Islet precursor cell (in vitro differentiated cells): ENCODE measurements at regions not wholly inside any gene's neighbourhood (a gene's known extent, or its start where the extent isn't known, plus 50 kb on each side); places are given as distances from the start of the nearest gene placed in this dataset.
"Not testable (repeated sequence)": the region's sequence is repeated elsewhere in the genome, so short reads cannot be mapped to it uniquely, and the experiment has no call there.

Experiments
- DNase-seq: peaks from one replicate; pipeline ENCODE4 v3.0.0-alpha.2; 2018

- DNase-seq = peak; percentile 66
These were observed 660.3 kb upstream of the PITX2 start for GRCh38 chr4:111283066-111283677.

- DNase-seq = no peak
These were observed 673.6 kb upstream of the PITX2 start for GRCh38 chr4:111296466-111296865.

GRCh38 chr4:111303806-111304205, 680.9 kb upstream of the PITX2 start:
- no peak for DNase-seq

GRCh38 chr4:111323496-111323895, 700.6 kb upstream of the PITX2 start:
- no peak for DNase-seq

- DNase-seq = no peak
These were observed 701.0 kb upstream of the PITX2 start for GRCh38 chr4:111323916-111324315.

- DNase-seq = no peak
These were observed 703.6 kb upstream of the PITX2 start for GRCh38 chr4:111326450-111326849.

GRCh38 chr4:111330786-111331185, 707.9 kb upstream of the PITX2 start:
- no peak for DNase-seq

GRCh38 chr4:111334361-111334760, 711.5 kb upstream of the PITX2 start:
- no peak for DNase-seq

GRCh38 chr4:111337186-111337876, 714.5 kb upstream of the PITX2 start:
- DNase-seq = not testable (repeated sequence)

- DNase-seq = no peak
These were observed 736.7 kb upstream of the PITX2 start for GRCh38 chr4:111359602-111360001.

GRCh38 chr4:111360906-111361305, 738.0 kb upstream of the PITX2 start:
- DNase-seq = no peak

- DNase-seq = no peak
These were observed 740.1 kb upstream of the PITX2 start for GRCh38 chr4:111362941-111363361.

- DNase-seq = not testable (repeated sequence)
These were observed 755.0 kb upstream of the PITX2 start for GRCh38 chr4:111377880-111378279.

- no peak for DNase-seq
These were observed 756.7 kb upstream of the FAM241A start for GRCh38 chr4:111388561-111388960.

GRCh38 chr4:111391829-111392228, 753.4 kb upstream of the FAM241A start:
- DNase-seq = no peak

- DNase-seq = no peak
These were observed 751.5 kb upstream of the FAM241A start for GRCh38 chr4:111393781-111394180.

GRCh38 chr4:111398906-111399330, 746.3 kb upstream of the FAM241A start:
- DNase-seq = no peak

- no peak for DNase-seq
These were observed 745.6 kb upstream of the FAM241A start for GRCh38 chr4:111399623-111400022.

GRCh38 chr4:111400741-111401140, 744.5 kb upstream of the FAM241A start:
- DNase-seq = no peak

GRCh38 chr4:111404673-111405072, 740.6 kb upstream of the FAM241A start:
- no peak for DNase-seq

- no peak for DNase-seq
These were observed 739.3 kb upstream of the FAM241A start for GRCh38 chr4:111405989-111406388.

- DNase-seq = no peak
These were observed 734.7 kb upstream of the FAM241A start for GRCh38 chr4:111410571-111410970.

- no peak for DNase-seq
These were observed 727.7 kb upstream of the FAM241A start for GRCh38 chr4:111417521-111417920.

- no peak for DNase-seq
These were observed 711.8 kb upstream of the FAM241A start for GRCh38 chr4:111433441-111433840.

GRCh38 chr4:111434586-111434985, 710.7 kb upstream of the FAM241A start:
- no peak for DNase-seq
